NB4 (cell line): ENCODE measurements at regions not wholly inside any gene's neighbourhood (a gene's known extent, or its start where the extent isn't known, plus 50 kb on each side); places are given as distances from the start of the nearest gene placed in this dataset.

ENCODE experiments used
- CTCF ChIP-seq: IDR thresholded peaks from one replicate; pipeline ENCODE4 v1.5.1; 2012; ENCODE audit warnings: low read depth, low read length
- MYC ChIP-seq: IDR thresholded peaks from 2 replicates; pipeline ENCODE4 v1.6.1; 2011; ENCODE audit warnings: low read depth, low read length
- POLR2A ChIP-seq: IDR thresholded peaks from 2 replicates; pipeline ENCODE4 v1.6.1; 2011; ENCODE audit warnings: mild to moderate bottlenecking; ENCODE audit not compliant: insufficient read length; ENCODE audit errors: extremely low read depth
- TF ChIP-seq, protein P1 (sequence below): IDR thresholded peaks from 2 replicates; pipeline ENCODE4 v1.6.1; 2011; ENCODE audit warnings: low read depth, low read length

DNA sequence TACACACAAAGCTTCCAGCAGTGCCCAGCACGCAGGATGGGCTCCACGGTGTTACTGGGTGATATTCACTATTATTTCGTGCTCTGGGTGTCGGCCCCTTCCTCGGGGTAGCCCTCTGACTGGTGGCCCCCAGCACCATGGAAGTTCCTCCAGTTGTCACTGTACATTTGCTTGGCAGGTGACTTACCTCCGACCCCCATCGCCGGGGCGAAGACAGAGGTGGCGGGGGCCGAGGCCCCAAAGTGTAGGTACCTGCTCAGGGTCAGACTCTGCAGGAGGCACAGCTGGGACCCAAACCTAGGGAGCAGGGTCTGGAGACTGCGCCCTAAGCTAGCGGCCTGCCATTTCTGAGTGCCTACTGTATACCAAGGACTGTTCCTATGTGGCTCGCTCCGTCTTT, 98.9 kb downstream of the RFLNA start:
- no peak for TF ChIP-seq CTCF
- no peak for TF ChIP-seq MYC
- TF ChIP-seq POLR2A: no peak
- TF ChIP-seq, protein P1, sequence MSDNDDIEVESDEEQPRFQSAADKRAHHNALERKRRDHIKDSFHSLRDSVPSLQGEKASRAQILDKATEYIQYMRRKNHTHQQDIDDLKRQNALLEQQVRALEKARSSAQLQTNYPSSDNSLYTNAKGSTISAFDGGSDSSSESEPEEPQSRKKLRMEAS: no peak
